C4-2B (cell line): ENCODE measurements at regions not wholly inside any gene's neighbourhood (a gene's known extent, or its start where the extent isn't known, plus 50 kb on each side); places are given as distances from the start of the nearest gene placed in this dataset.

Experiments
- CTCF ChIP-seq: fragments of 450-650 bp; conservative IDR thresholded peaks from 2 replicates; pipeline ENCODE4 v1.5.1; 2017; ENCODE audit warnings: mild to moderate bottlenecking
- ZFX ChIP-seq: fragments of 450-650 bp; IDR thresholded peaks from 2 replicates; pipeline ENCODE4 v1.6.1; 2017

DNA sequence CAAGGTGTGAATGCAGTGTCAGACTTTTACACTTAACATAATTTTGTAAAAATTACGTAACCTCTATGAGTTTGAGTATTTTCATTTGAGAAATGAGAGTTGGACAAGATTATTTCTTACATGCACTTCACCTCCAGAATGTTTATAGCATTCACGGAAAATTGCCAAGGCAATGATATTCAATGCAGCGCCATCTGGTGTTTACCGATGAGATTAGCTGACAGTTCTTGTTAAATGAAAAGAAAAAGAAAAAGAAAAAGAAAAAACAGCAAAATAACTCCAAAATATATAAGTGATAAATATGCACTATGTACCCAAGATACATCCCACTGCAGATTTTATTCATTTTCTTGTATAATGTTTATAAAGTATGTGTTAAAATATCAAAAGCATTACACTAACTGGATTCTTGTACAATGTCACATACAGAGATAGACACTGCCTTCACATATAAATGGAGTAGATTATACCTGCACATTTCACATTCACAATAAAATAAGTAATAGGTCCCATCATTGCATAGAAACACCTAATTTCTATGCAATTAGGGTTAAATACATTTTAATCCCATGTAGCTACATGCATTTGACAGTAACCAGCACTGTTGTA, 976.3 kb upstream of the FAT3 start:
- TF ChIP-seq CTCF (peak; percentile 83), ZFX (no peak)
